ENCODE measurements at regions not wholly inside any gene's neighbourhood (a gene's known extent, or its start where the extent isn't known, plus 50 kb on each side); places are given as distances from the start of the nearest gene placed in this dataset.

GRCh38 chr4:67106861-67107460 lies 438.3 kb downstream of the CENPC start:
- DNase-seq, result peak; percentile 93

- DNase-seq, result no peak
Measured at GRCh38 chr4:67104145-67104544, 441.2 kb downstream of the CENPC start.

DNA sequence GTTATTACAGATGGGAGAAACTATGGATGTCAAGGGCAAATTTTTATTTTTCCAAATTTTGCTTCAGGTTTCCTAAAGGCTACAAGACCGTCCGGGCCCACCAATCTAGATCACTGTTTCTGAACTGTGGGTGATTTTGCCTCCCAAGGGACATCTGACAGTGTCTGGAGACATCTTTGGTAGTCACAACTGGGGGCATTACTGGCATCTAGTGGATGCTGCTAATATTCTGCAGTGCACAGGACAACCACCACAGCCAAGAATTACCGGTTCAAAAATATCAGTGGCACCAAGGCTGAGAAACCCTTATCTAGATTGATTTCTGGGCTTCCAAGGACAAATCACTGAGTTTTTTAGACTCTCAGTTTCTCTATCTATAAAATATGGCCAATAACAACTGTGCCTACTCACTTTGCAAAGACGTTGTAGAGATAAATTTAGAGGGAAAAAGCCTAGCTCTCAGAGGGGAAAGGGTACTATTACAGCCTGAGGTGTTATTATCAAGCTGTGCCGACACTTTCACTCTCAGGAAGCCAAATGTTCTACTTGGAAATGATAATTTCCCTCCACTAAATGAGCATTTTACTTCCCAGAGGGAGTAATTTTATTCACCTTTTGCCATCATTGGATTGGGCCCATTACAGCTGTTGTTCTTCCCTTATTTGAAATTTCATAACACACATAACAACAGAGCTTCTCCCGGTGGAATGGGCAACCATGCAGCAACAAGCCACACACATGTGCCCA lies 442.1 kb downstream of the CENPC start:
- DNase-seq, result no peak

DNA sequence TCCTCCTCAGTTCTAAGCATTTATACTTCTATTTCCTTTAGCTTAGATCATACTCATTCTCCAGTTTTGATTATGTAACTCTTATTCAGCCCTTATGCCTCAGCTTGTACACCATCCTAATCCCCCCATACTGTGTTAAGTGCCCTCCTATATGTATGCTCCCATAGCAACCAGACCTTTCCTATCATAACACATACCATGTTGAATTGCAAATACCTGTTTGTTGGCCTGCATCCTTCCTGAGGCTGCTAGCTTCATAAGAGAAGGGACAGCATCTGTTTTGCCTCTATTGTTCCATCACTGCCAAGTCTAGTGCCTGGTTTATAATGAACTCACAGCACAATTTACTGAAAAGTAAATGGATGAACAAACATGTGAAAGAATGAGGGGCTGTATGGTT lies 443.7 kb downstream of the CENPC start:
- DNase-seq, result no peak

DNA sequence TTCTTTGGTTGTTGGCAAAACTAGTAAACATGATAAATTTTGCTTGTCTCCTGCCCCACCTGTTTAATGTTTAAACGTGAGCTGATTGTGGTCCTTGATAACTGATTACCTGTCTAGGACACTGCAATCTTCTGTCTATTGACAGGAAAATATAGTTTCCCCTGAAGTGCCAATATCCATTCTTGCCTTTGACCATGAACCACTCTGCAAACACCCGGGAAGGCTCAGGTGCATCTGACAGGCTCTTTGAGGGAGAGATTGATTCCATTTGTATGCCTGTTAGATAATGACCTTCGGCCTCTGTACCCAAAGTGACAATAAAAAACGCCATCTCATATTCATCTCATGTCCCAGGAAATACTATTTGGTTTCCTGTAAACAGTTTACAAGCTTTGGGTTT lies 453.0 kb downstream of the CENPC start:
- DNase-seq, result no peak

GRCh38 chr4:67091673-67092072 lies 453.6 kb downstream of the CENPC start:
- no peak for DNase-seq

DNA sequence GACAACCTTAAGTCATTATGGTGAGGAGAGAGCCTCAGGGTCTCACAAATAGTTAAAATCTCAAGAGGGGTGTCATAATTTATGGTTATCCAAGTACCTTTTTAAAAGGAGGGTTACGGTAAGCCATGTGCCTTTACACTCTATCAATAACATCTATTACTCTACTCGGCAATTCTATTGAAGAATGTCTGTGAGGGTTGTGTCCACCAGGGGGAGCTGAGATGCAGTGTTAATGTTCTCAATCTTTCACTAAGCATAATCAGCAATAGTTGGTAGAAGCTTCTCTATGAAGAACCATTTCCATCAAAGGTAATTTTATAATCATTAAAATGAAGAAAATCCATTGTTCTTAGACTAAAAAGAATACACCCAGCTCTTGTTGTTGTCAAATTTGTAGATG lies 457.4 kb downstream of the CENPC start:
- DNase-seq, result peak; percentile 17

- DNase-seq, result peak; percentile 59
Measured at GRCh38 chr4:67084783-67085182, 460.5 kb downstream of the CENPC start.

DNA sequence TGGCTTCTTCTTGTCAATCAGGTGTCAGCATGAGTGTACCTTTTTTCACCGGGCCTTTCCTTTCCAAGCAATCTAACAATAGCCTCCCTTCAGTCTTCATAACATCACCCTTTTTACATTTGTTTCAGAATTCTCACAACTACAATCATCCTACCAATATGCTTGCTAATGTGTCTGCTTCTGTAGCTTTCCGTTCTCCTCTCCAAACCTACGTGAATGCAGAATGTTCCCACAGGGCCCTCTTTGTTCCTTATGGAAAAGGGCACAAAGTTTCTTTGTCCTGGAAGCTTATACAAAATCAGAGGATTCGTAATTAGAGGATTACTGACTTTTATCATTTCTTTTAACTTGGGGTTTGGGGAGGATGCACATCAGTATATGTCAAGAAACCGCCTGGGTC lies 461.8 kb downstream of the CENPC start:
- DNase-seq, result no peak

GRCh38 chr4:67082746-67083145 lies 462.6 kb downstream of the CENPC start:
- no peak for DNase-seq

DNA sequence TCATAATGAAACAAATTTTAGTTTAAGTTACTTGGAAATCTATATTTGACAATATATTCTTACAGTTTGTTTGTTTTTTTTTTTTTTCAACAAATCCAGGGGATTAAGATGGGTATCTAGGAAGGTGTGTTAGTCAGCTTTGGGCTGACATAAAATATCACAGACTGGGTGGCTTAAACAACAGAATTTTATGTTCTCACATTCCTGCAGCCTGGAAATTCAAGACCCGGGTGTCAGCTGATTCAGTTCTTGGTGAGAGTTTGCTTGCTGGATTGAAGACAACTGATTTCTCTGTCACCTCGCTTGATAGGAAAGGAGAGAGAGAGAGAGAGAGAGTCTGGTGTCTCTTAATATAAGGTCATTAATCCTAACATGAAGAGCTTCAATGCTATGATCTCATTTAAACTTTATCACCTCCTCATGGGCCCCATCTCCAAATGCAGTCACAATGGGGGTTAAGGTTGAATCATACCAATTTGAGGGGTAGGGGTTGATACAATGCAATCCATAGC lies 465.2 kb downstream of the CENPC start:
- no peak for DNase-seq

DNA sequence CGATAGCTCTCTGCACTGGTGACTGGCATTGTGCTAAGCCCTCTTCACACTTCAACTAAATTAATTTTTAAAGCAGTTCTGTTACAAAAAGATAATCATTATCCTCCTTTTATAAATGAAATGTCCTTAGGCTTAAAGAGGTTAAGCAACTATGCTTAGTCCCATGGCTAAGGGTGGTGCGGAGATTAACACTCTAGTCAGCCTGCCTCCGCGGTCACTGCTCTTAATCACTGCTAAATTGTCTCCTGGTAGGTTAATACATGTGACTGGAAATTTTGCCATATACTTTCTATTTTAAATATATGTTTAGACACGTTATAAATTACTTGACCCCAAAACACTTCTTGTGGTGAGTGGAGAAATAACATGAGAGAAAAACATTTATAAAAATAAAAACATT lies 473.7 kb downstream of the CENPC start:
- no peak for DNase-seq

DNA sequence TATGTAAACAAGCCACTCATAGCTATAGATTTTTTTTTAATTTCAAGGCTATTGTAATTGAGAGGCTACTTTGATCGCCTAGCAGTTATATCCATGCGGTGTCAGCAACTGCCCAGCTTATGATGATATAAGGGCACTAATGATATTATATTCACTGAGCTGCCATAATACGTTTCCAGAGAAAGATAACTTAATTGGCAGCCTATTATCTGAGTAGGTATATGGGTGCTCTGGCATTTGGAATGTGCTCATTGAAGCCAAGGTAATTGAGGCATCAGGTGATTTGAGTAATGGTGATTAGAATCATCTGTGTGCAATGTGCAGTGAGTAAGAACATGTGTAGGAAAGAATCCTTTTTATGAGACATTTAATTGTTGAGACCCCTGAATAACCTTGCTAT lies 490.0 kb downstream of the CENPC start:
- no peak for DNase-seq

DNA sequence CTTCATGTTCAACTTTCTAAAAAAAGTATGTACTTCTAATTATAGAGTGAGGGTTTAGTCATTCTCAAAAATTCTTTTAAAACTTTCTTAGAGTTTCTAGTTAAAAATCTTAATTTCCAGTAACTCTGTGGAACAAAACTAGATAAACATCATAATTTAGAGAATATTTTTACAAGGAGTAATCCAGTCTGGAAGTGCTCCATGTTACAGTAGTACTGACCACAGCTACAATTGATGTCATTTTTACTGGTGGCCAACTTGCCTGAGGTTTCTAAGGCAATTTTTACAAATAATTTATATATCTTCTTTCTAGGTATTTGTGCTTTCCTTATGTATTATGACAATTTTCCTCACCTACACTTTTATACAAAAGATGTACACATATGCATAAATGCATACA lies 490.4 kb downstream of the CENPC start:
- DNase-seq, result no peak

DNA sequence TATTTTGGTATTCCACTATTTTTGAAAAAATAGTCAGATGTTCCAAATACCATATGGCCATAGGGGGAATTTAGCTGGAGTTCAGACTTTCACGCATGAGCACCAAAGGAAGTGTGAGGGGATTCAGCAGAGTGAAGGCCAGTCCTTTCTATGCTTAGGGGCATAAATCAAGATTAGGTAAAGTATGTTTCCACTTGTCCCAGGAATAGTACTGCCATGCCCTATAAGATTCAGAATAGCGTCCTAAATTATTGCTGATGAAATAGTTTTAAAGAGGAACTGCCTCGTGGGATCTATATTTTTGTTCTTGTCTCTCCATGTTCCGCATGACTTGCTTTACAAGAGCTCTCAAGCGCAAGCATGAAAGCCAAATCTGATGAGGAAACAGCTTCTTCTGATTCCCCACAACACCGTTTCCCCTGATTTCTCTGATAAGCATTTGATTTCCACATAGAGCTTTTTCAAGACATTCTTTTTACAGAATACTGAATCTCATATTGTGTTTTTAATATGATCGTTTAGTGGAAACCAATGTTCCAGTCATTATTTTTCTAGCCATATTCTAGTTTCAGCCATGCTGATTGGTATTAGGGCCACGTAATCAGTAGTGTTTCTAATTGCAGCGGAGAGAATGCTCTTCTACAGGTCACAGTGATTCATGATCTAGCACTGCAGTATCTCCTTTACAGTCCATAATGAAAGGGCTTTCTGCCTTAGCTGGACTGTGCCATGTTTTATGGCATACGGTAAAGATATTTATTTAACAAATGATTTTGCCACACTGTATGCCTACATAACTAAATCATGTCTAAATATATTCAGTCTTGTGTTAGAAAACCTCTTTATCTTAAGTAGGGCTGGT lies 492.3 kb downstream of the CENPC start:
- DNase-seq, result peak; percentile 85

- no peak for DNase-seq
Measured at GRCh38 chr4:67051000-67051789, 494.1 kb downstream of the CENPC start.

DNA sequence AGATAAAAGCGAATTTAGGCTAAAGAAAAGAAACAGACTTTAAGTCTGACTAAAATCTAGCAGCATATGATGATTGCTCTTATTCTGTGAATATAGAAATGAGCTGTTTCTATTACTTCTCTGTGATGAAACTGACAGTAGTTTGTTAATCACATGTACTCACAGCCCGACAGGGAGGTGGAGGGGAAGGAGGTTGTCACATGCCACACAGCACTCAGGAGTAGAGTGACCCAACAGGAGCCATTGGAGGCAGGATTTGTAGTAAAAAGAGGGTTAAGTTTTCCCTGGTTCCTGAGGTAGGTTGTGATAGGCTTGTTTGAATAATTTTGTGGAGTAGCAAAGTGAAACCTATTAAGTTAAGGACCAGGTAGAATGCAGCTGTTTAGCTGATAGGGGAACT lies 495.9 kb downstream of the CENPC start:
- no peak for DNase-seq

GRCh38 chr4:67048530-67048929 lies 496.8 kb downstream of the CENPC start:
- DNase-seq, result no peak

- DNase-seq, result no peak
Measured at GRCh38 chr4:67040315-67040714, 505.0 kb downstream of the CENPC start.

DNA sequence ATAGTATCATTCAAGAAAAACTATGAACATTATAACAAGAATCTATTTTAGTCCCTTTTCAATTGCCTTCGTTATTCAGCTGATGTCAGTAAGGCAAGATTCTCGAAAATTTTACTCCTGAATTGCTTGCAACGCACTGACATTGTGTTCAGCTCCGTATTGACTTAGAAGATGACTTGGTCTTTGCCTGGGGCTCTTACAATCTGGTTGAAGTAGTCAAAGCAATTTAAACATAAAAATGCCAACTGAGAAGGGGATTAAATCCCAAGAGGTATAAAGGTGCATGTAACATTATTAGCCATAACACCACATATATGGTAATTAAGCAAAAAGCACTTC lies 507.1 kb downstream of the CENPC start:
- DNase-seq, result no peak

DNA sequence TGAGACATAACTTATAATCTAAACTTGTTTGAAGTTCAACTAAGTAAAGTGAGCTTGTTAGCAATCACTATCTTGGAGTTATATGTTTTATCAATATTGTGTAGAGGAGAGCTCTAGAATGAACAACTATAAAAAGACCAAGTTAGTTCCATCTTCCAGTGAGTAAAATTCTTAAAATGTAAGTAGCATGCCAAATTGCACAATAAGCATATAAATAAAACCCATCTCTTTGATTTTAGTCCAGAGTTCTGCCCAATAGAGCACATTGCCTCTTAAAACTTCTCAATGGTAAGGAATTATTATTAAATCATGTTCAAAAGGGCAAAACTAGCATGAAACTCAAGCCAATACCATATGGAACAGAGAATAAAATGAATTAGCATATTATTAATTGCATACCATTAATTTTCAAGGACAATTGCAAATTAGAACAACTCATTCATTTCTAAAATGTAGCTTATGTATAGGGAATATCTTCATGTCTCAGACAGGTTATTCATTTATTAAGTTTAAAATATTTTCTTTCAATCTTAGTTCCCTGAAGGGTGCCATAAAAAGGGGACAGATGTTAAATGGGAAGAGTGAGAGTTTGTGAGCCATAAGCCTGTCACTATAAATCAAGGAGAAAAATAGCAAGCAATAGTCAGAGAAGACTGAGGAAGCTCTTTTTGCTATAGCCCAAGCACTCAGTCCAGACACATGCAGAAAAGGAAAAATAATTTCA lies 507.6 kb downstream of the CENPC start:
- DNase-seq, result no peak

- DNase-seq, result no peak
Measured at GRCh38 chr4:67036791-67037190, 508.5 kb downstream of the CENPC start.
